Activated CD4-positive, alpha-beta T cell treated with anti-CD3 and anti-CD28 coated beads, Interleukin-2, amount 10 ng/mL, durations not matched to agents 7 days and 5 days (primary cell): ENCODE measurements at regions not wholly inside any gene's neighbourhood (a gene's known extent, or its start where the extent isn't known, plus 50 kb on each side); places are given as distances from the start of the nearest gene placed in this dataset.
A peak's percentile ranks its signal among the peaks of the same experiment; 100 is the strongest.
"Not testable (repeated sequence)": the region's sequence is repeated elsewhere in the genome, so short reads cannot be mapped to it uniquely, and the experiment has no call there.

Source experiments
- CTCF ChIA-PET: fragments of 350-600 bp; sonication (Branson Sonifier 250); formaldehyde crosslinking; loops from one replicate; lab custom pipeline; 2021; ENCODE audit warnings: antibody characterized with exemption; lab: Charles Lee
- POLR2A ChIA-PET: fragments of 350-600 bp; sonication (Branson Sonifier 250); formaldehyde crosslinking; loops from one replicate; lab custom pipeline; 2021; ENCODE audit warnings: antibody characterized with exemption; lab: Charles Lee
- DNase-seq: peaks from one replicate; pipeline ENCODE4 v3.0.0-alpha.2; 2020
- H3K27ac Mint-ChIP-seq: one replicate; pipeline ENCODE4 v1.8.0; 2021; ENCODE audit warnings: mild to moderate bottlenecking, moderate library complexity, mixed read lengths
- H3K27me3 Mint-ChIP-seq: one replicate; pipeline ENCODE4 v1.8.0; 2021; ENCODE audit warnings: mixed read lengths
- H3K36me3 Mint-ChIP-seq: one replicate; pipeline ENCODE4 v1.8.0; 2021; ENCODE audit warnings: low read depth, mixed read lengths
- H3K4me1 Mint-ChIP-seq: one replicate; pipeline ENCODE4 v1.8.0; 2021; ENCODE audit warnings: mixed read lengths
- H3K4me3 Mint-ChIP-seq: one replicate; pipeline ENCODE4 v1.8.0; 2021; ENCODE audit warnings: mild to moderate bottlenecking, moderate library complexity, mixed read lengths
- H3K9me3 Mint-ChIP-seq: one replicate; pipeline ENCODE4 v1.8.0; 2021; ENCODE audit warnings: mixed read lengths

DNA sequence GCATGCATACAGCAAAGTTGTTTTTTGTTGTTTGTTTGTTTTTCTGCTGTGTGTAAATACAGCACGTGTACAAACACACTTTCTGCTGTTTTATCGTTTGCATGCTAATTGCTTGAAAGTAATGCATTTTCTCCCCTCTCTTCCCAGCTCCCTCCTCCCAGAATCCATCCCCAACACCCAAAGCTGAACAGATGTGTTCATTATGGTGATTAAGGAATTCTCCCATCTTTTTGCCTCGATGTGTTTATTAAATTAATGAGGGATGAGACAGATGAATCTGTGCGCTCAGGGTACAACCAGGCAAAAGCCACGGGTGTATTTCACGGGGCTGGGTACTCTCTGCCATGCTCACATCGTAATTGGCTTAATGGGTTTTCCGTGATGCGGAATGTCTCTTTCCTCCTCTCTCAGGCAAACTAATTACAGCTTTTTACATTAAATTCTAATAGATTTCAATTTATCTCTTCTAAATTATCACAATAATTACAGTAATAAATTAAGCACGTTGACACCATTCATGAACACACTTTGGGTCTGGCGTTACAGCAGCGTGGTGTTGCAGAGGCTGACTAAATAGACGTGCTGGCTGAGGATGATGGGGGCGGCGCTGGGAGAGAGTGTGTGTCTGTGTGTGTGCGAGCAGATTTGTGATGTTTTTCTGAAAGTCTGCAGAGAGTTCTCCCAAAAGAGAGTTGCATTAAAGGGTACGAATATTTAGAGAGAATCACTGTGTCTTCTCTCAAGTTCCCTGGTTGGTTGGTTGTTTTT is 117.7 kb downstream of the CRLF2 start:
- Mint-ChIP-seq H3K27ac (no peak overlapping the region), H3K27me3 (no peaks in the 10 kb centered on the region), H3K9me3 (peaks cover 11% of the 10 kb centered on the region), H3K36me3 (no peaks in the 10 kb centered on the region), H3K4me1 (peaks cover 15% of the 10 kb centered on the region), H3K4me3 (no peak overlapping the region)
- POLR2A ChIA-PET, result no interaction called here
- no peak for DNase-seq
- CTCF ChIA-PET, result no interaction called here

DNA sequence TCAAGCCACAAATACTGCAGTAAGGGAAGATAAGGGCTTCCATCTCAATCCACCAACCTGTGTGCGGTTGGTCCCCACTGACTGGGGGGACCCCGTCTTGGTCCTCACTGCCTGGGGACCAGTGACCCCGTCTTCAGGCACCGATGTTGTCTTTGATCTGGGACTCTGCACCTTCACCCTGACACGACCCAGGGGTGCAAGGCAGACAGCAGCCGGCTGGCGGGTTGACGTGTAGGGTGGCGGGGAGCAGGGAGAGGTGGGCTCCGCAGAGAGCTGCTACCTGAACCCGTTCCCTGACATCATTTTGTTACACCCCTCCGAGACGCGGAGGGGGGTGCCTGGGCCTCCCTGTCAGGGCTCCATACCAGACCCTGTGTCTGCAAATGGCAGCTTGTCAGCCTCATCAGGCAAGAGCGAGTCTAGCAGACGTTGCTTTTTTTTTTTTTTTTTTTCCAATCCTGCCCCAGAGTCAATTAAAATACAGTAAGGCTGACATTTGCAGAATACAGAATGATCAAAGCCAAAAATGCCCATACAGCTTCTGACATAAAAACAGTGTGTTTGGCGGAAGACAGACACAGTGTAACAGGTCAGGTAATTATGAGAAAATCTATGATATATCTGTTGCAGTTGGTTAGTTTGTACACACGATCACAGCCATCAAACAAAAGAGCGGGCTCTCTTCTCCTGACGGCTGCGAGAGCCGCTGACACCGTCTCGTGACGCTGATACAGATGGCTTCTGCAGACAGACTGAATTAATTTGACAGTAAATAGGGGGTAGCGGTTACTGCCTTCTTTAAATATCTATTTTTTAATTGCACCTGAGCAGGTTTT is 118.6 kb downstream of the CRLF2 start:
- Mint-ChIP-seq H3K27me3 (no peaks in the 10 kb centered on the region), H3K9me3 (peaks cover 11% of the 10 kb centered on the region), H3K36me3 (no peaks in the 10 kb centered on the region), H3K4me1 (peaks cover 15% of the 10 kb centered on the region), H3K4me3 (peak overlapping the region; percentile 66), H3K27ac (peak overlapping the region; percentile 78)
- ChIA-PET POLR2A (no interaction called here), CTCF (no interaction called here)
- DNase-seq, result no peak

DNA sequence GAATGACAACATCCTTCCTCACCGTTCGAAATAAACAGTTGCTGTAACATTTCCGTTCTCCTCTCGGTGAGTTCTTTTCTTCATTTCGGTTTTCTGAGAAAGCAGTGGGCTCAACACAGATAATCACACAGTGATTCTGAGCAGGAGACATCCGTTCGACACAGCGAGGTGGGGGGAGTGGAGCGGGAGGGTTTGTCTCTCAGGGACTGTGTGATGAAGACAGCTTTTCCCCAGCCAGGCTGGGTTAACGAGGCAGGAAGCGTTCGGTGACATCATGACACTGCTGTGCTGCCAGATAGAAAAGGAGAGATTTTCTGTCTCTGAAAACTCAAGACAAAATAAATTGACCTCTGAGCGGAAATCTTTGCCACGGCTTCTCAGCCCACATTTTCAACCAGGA is 119.3 kb downstream of the CRLF2 start:
- peaks cover 15% of the 10 kb centered on the region for H3K4me1 Mint-ChIP-seq
- no peaks in the 10 kb centered on the region for H3K27me3 Mint-ChIP-seq
- ChIA-PET CTCF (no interaction called here), POLR2A (no interaction called here)
- H3K27ac Mint-ChIP-seq, result peak overlapping the region; percentile 78
- peak overlapping the region; percentile 66 for H3K4me3 Mint-ChIP-seq
- no peaks in the 10 kb centered on the region for H3K36me3 Mint-ChIP-seq
- H3K9me3 Mint-ChIP-seq, result peaks cover 11% of the 10 kb centered on the region
- peak; percentile 58 for DNase-seq

DNA sequence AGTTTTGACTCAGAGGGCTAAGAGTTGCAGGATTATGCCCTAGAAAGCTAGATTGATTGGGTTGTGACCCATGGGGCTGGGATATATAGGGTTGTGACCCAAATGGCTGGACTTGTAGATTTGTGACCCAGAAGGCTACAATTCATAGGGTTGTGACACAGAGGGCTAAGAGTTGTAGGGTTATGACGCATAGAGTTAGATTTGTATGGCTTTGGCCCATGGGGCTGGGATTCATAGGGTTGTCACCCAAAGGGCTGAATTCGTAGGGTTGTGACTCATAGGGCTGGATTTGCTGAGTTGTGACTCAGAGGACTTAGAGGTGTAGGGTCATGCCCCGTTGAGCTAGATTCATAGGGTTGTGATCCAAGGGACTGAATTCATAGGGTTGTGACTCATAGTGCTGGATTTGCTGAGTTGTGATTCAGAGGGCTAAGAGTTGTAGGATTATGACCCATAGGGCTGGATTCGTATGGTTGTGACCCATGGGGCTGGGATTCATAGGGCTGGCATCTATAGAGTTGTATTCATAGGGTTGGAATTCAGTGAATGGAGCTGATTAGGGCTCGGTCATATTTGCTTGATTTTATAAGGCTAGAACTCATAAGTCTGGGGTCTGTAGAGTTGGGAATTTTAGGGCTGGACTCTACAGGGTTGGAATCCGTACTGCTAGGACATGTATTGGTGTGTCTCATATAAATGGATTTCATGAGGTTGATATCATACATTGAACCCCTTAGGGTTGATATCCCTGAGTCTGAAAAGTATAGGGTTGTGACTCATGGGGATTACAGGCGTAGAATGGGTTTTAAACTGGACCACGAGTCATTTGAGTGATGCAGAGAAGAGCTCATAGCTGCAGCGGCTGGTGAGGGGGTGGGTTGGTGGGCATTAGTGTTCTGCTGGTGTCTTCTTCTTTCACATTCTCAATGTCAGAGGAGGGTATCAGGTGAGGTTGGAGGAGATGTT is 125.7 kb downstream of the CRLF2 start:
- CTCF ChIA-PET, result no interaction called here
- no peak for DNase-seq

DNA sequence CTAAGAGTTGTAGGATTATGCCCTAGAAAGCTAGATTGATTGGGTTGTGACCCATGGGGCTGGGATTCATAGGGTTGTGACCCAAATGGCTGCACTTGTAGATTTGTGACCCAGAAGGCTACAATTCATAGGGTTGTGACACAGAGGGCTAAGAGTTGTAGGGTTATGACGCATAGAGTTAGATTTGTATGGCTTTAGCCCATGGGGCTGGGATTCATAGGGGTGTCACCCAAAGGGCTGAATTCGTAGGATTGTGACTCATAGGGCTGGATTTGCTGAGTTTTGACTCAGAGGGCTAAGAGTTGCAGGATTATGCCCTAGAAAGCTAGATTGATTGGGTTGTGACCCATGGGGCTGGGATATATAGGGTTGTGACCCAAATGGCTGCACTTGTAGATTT is 126.6 kb downstream of the CRLF2 start:
- H3K4me3 Mint-ChIP-seq, H3K27me3 Mint-ChIP-seq, CTCF ChIA-PET, H3K36me3 Mint-ChIP-seq, DNase-seq, H3K27ac Mint-ChIP-seq, POLR2A ChIA-PET, H3K4me1 Mint-ChIP-seq: not testable (repeated sequence)
- peaks cover 33% of the 10 kb centered on the region for H3K9me3 Mint-ChIP-seq

More for the DNA sequence above, 125.7 kb downstream of the CRLF2 start:
- Mint-ChIP-seq H3K4me1 (no peaks in the 10 kb centered on the region), H3K9me3 (peaks cover 33% of the 10 kb centered on the region), H3K27ac (no peak overlapping the region), H3K27me3 (no peaks in the 10 kb centered on the region), H3K36me3 (no peaks in the 10 kb centered on the region), H3K4me3 (no peak overlapping the region)
- POLR2A ChIA-PET, result no interaction called here

DNA sequence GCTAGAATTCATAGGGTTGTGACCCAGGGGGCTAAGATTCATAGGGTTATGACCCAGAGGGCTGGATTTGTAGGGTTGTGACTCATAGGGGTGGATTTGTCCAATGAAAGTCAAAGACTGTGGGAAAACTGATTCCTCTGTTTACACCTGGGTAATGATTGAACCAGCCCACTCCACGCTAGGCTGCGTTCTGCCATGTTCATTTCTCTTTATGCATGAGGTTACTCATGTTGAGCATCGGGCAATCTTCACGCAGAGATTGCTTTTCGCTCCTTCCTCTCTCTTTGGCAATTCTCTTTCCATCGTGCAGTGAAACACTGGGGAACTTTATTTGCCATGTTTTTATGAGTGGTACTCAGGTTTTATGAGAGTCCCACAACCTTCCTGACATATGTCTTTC is 127.8 kb downstream of the CRLF2 start:
- Mint-ChIP-seq H3K27me3 (no peaks in the 10 kb centered on the region), H3K36me3 (no peaks in the 10 kb centered on the region), H3K9me3 (peaks cover 33% of the 10 kb centered on the region), H3K27ac (no peak overlapping the region), H3K4me3 (no peak overlapping the region), H3K4me1 (no peaks in the 10 kb centered on the region)
- ChIA-PET CTCF (no interaction called here), POLR2A (no interaction called here)
- no peak for DNase-seq

DNA sequence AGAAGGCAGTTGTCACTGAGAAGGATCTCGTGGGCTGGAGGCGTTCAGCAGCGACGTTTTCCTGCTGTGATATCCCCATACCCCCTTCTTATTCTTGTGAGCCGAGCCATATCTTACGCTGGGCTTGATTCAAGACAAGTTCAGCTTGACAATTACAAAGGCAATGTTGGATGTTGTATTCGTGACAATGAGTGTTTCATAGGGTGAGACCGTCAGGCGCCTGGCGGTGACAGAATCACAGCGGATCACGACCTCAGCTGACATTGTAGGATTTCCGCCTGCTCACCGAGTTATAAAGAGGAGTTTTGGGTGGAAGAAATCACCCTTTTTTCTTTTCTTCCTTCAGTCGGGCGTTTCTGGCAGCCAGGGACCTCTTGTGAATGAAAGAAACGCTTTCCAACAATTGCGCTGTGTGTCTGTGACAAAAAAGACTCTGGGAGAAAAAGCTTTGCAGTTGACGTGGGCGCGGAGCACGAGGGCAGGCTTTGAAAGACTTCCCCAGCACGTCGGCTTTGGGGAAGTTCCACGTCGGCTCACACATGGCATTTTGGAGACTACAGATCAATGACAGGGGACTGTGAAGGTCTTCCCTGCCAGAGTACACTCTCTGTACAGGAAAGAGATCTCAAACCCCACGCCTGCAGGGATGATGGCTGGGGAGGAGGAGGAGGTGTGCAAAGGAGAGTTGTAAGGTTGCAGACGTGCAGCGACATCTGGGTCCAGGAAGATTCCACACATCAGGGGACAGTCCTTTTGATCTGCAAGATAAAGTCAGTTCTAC is 135.4 kb downstream of the CRLF2 start:
- H3K9me3 Mint-ChIP-seq, result peaks cover 13% of the 10 kb centered on the region
- H3K4me1 Mint-ChIP-seq, result no peaks in the 10 kb centered on the region
- no peak overlapping the region for H3K27ac Mint-ChIP-seq
- H3K4me3 Mint-ChIP-seq, result no peak overlapping the region
- peaks cover 2% of the 10 kb centered on the region for H3K27me3 Mint-ChIP-seq
- ChIA-PET CTCF (no interaction called here), POLR2A (no interaction called here)
- no peak for DNase-seq
- no peaks in the 10 kb centered on the region for H3K36me3 Mint-ChIP-seq

DNA sequence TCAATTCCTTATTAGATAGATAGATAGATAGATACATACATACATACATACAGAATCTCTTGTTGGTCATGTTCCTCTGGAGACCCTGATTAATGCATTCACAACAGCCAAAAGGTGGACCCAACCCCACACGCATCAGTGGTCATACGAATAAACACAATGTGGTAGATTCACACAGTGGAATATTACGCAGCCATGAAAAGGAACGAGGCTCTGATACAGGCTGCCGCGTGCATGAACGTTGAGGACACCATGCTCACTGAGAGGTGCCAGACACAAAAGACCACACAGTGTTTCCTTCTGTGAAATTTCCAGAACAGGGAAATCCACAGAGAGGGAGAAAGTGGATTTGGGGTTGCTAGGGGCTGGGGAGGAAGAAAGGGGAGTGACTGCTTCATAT is 136.7 kb downstream of the CRLF2 start:
- H3K27me3 Mint-ChIP-seq, result peaks cover 2% of the 10 kb centered on the region
- H3K4me1 Mint-ChIP-seq, result no peaks in the 10 kb centered on the region
- ChIA-PET CTCF (no interaction called here), POLR2A (no interaction called here)
- peaks cover 13% of the 10 kb centered on the region for H3K9me3 Mint-ChIP-seq
- H3K27ac Mint-ChIP-seq, result no peak overlapping the region
- H3K4me3 Mint-ChIP-seq, result no peak overlapping the region
- no peak for DNase-seq
- H3K36me3 Mint-ChIP-seq, result no peaks in the 10 kb centered on the region

DNA sequence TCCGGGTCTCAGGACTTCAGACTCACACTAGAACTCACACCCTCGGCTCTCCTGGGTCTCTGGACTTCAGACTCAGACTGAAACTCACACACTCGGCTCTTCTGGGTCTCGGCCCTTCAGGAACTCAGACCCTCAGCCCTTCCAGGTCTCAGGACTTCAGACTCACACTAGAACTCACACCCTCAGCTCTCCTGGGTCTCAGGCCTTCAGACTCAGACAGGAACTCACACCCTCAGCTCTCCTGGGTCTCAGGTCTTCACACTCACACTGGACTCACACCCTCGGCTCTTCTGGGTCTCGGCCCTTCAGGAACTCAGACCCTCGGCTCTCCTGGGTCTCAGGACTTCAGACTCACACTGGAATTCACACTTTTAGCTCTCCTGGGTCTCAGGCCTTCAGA is 137.3 kb downstream of the CRLF2 start:
- ChIA-PET POLR2A (no interaction called here), CTCF (no interaction called here)
- Mint-ChIP-seq H3K27ac (no peak overlapping the region), H3K9me3 (peaks cover 13% of the 10 kb centered on the region), H3K36me3 (no peaks in the 10 kb centered on the region), H3K4me3 (no peak overlapping the region), H3K27me3 (peaks cover 2% of the 10 kb centered on the region), H3K4me1 (no peaks in the 10 kb centered on the region)
- DNase-seq, result no peak

DNA sequence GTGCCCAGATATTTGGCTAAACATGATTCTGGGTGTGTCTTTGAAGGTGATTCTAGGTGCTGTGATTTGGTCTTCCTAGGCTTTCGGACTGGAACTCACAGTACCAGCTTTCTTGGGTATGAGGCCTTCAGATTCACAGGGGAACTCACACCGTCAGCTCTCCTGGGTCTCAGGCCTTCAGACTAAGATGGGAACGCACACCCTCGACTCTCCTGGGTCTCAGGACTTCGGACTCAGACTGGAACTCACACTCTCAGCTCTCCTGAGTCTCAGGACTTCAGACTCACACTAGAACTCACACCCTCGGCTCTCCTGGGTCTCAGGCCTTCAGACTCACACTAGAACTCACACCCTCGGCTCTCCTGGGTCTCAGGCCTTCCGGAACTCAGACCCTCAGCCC is 137.7 kb downstream of the CRLF2 start:
- H3K27ac Mint-ChIP-seq, result no peak overlapping the region
- DNase-seq, result no peak
- no peak overlapping the region for H3K4me3 Mint-ChIP-seq

DNA sequence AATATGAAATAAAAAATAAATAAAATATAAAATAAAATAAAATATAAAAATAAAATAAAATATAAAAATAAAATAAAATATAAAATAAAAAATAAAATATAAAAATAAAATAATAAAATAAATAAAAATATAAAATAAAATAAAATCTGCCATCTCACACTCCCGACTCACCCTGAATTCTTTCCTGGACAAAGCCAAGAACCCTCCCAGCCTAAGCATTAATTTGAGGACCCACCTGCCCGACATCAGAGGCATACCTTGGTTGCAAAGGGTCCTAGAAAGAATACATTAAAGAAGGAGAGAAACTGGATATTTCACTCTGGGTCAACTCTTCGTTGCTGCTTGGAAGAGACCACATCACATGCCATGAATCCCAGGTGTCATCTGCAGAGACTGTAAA is 138.3 kb downstream of the CRLF2 start:
- Mint-ChIP-seq H3K27me3 (peaks cover 2% of the 10 kb centered on the region), H3K4me3 (peak overlapping the region; percentile 33), H3K9me3 (peaks cover 13% of the 10 kb centered on the region), H3K27ac (no peak overlapping the region), H3K4me1 (no peaks in the 10 kb centered on the region), H3K36me3 (no peaks in the 10 kb centered on the region)
- ChIA-PET CTCF (no interaction called here), POLR2A (no interaction called here)
- no peak for DNase-seq

More for the DNA sequence above, 137.7 kb downstream of the CRLF2 start:
- ChIA-PET POLR2A (no interaction called here), CTCF (no interaction called here)
- H3K36me3 Mint-ChIP-seq, result no peaks in the 10 kb centered on the region
- H3K9me3 Mint-ChIP-seq, result peaks cover 13% of the 10 kb centered on the region
- H3K4me1 Mint-ChIP-seq, result no peaks in the 10 kb centered on the region
- H3K27me3 Mint-ChIP-seq, result peaks cover 2% of the 10 kb centered on the region

DNA sequence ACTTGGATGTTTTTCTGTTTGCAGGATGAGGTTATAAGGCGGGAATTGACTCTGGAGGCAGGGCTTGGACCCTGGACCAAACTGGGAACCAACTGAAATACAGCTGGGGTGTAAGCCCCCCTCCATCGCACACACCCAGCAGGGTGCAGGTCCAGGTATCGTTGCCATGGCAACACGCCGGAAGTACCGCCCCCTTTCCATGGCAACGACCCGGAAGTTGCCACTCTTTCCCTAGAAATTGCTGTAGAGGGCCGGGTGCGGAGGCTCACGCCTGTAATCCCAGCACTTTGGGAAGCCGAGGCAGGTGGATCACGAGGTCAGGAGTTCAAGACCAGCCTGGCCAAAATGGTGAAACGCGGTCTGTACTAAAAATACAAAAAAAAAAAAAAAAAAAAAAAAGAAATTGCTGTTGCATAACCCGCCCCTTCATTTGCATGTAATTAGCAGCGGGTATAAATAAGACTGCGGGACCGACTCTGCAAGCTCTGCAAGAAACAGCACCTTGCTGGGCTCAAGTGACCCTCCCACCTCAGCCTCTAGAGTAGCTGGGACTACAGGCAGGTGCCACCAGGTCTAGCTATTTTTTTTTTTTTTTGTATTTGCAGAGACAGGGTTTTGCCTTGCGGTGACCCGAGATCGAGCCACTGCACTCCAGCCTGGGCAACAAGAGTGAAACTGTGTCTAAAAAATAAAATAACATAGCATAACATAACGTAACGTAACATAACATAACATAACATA is 139.6 kb downstream of the CRLF2 start:
- no peaks in the 10 kb centered on the region for H3K36me3 Mint-ChIP-seq
- DNase-seq, result peak; percentile 10
- no peak overlapping the region for H3K27ac Mint-ChIP-seq
- H3K4me1 Mint-ChIP-seq, result no peaks in the 10 kb centered on the region
- ChIA-PET CTCF (no interaction called here), POLR2A (no interaction called here)
- H3K27me3 Mint-ChIP-seq, result peaks cover 2% of the 10 kb centered on the region
- no peak overlapping the region for H3K4me3 Mint-ChIP-seq
- peaks cover 13% of the 10 kb centered on the region for H3K9me3 Mint-ChIP-seq
